CMK (cell line): ENCODE measurements at regions not wholly inside any gene's neighbourhood (a gene's known extent, or its start where the extent isn't known, plus 50 kb on each side); places are given as distances from the start of the nearest gene placed in this dataset.
"Not testable (repeated sequence)": the region's sequence is repeated elsewhere in the genome, so short reads cannot be mapped to it uniquely, and the experiment has no call there.

Experiments used
- DNase-seq: peaks from one replicate; pipeline ENCODE4 v3.0.0-alpha.2; 2010; ENCODE audit warnings: low read depth

DNA sequence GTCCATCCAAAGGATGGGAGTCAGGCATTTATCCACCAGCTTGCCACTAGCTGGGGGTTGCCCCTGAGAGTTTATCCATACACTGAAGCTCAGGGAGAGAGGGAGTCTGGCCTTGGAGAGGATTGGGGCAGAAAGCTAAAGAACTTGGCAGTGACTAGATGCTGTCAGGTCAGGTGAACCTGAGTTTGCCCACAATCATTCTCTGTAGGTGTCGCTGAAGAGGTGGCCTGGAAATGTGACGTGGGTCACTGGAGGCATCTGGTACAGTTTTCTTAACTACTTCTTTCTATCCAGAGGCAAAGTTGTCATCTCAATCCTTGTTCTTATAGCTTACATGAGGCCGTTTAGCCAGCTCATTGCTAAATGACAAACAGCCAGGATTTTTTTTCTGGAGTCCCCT is 298.0 kb upstream of the CTNNB1 start:
- no peak for DNase-seq

DNA sequence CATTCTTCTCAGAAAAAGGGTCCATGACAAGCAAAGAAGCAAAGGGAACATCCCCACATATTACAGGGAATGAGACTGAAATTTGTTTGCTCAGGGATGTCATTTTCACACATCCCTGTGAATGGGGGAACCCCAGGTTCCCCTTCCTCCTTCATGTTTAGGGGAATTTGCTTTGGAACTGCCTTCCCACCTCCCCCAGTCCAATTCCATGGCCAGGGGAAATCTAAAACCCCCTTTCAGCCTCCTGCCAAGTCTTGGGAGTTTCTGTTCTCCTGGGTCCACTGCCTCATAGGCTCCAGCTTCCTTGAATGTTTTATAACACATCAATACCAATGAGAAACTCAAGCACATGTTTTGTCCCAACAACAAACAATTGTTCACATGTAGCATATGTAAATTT is 297.5 kb upstream of the CTNNB1 start:
- no peak for DNase-seq

DNA sequence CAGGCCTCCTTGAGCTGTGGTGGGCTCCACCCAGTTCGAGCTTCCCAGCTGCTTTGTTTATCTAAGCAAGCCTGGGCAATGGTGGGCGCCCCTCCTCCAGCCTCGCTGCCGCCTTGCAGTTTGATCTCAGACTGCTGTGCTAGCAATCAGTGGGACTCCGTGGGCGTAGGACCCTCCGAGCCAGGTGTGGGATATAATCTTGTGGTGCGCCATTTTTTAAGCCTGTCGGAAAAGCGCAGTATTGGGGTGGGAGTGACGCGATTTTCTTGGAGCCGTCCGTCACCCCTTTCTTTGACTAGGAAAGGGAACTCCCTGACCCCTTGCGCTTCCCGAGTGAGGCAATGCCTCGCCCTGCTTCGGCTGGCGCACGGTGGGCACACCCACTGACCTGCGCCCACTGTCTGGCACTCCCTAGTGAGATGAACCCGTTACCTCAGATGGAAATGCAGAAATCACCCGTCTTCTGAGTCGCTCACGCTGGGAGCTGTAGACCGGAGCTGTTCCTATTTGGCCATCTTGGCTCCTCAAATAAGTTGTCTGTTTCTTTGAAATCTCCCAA is 291.3 kb upstream of the CTNNB1 start:
- DNase-seq = not testable (repeated sequence)

DNA sequence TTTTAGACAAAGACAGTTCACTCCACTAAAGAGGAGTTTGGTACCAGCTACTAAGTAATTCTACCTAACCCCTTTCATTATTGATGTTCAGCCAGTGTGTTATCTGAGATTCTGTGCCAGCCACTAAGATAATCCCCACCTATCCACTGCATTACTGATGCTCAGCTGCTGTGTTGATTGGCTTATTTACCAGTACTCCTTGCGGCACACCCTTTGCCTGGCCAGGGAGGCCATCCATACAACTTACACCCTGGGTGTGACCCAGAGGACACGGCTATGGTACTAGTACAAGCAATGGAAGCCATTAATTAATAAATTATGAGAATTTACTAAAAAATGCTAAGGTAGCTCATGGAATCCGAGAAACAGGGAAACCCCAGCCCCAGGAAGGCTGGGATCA is 290.7 kb upstream of the CTNNB1 start:
- DNase-seq = no peak

DNA sequence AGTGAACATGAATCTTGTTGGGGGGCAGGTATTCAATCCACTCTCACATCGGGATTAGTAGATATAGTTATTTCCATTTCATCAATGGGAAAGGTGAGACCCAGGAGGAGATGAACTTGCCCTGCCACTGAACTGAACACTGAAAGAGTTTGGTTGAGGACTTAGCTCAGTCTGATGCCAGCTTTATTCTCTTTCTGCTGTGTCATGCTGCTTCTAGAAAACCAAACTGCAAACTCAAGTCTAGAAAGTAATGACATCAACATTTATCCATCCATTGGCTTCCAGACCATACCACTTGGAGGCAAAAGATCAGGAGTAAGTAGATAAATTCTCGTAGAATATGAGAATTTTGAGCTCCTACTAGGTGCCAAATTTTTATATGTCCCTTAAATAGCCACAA is 288.0 kb upstream of the CTNNB1 start:
- no peak for DNase-seq

DNA sequence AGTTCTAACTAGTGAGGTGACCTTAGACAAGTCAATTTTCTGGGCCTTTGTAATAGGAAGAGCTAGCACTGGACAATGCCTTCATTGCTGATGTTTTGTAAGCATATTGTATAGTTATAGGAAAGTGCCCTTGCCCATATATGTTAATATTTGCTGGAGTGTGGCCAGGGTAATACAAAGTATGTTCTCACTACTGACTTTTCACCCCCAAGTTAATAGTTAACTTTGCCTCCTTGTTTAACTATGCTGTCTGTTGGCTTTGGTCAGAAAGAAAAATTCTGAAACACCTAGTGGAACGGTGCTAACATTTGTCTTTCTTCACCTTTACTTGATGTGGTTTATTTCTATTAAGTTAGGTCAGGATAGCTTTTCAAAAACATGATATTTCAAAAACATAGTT is 287.4 kb upstream of the CTNNB1 start:
- DNase-seq = no peak

DNA sequence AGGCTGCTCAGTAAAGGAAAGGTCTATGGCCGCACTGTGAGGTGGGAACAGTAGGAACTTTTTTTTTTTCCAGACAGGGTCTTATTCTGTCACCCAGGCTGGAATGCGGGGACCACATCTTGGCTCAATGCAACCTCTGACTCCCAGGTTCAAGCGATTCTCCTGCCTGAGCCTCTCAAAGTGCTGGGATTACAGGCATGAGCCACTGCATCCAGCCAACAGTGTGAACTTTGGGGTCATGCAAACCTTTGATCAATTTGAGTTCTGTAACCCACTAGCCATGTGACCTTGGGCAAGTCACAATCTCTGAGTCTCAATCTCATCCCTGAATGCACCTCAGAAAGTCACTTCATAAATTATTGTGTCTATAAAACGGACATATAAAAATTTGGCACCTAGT is 286.8 kb upstream of the CTNNB1 start:
- DNase-seq = no peak

DNA sequence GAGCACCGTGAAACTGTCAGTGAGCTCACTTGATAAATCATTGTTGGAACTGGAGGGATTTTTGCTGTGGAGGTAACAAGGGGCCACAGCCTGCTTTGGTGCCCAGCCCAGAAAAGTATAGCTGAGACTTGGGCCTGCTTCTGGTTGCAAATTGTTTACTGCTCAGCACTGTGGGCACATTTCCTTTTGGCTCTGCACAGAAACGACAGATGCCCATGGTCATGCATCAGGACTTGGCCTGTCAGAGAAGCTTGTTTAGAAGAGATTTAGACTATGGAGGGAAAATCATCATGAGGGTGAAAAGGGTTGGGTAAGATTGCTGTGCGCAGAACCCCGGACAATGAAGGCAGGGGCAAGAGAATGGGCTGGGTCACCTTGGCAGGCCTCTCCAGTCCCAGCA is 286.1 kb upstream of the CTNNB1 start:
- no peak for DNase-seq

DNA sequence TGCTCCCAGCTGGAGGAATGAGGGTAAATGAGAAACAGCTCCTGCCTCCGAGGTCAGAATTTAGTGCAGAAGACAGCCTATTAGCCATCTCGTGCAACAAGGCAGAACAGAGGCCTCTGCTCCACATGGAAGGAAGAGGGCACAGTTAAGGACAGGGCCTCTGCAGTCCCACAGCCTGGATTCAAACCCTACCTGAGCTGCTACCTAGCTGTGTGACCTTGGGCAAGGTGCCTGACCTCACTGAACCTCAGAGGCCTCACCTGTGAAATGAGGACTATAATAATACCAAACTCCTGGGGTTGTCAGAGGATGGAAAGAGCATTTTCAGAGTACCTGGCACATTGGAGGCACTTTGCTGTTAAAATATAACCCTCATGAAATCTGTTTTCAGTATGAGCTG is 285.7 kb upstream of the CTNNB1 start:
- no peak for DNase-seq

DNA sequence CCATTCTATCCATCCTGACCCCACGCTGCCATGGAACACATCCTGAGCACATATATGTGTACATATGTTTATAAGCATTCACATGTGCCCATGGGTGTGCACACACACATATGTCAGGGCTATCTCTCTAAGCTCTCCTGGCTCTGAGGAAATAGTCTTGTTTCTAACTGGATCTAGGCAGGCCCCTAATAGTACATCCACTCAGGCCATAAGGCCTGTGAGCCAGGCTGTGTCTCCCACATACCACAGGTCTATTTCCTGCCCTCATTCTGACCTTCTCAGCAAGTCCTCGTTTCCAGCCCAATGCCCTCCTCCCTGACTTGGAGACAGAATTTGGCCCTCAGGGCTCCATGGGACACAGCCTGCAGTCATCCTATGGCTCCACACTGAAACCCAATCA is 284.8 kb upstream of the CTNNB1 start:
- no peak for DNase-seq

DNA sequence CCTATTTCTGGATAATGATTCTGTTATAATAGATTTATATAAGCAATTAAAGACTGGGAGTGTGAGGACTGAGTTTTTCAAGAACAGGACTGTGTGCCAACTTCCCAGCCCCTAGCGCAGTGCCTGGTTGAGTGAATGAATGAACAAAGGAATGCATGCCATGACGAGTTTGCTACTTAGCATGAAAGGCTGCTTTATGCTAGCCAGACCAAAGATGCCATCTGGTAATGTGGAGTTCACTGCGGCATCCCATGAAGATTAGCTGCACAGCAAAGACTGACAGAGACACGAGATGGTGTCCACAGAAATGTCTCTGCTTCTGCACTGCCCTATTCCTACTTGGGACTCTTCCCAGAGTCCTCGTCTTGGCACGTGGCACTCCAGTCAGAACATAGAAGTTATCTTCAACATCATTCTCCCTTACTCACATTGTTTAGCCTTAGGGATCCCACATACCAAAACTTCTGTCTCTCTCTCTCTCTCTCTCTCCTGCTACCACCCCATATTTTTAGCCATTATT is 283.9 kb upstream of the CTNNB1 start:
- no peak for DNase-seq

DNA sequence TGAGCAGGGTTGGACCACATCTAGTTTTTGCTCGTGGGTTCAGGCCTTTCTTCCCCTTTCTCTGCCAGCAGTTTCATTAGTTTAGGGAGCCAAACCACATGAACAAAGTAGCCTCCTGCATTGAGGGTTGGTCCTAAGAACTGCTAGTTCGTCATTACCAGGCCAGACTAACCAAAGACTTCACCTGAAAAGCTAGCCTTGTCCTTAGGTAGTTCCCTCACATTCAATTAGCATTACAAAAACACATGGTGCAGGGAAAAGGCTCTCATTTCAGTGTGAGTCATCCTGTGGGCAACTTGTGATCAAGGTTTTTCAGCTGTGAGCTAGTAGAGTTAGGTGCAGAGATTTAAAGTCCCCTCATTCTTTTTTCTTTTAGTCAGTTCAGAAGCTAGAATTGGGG is 279.3 kb upstream of the CTNNB1 start:
- DNase-seq = no peak

DNA sequence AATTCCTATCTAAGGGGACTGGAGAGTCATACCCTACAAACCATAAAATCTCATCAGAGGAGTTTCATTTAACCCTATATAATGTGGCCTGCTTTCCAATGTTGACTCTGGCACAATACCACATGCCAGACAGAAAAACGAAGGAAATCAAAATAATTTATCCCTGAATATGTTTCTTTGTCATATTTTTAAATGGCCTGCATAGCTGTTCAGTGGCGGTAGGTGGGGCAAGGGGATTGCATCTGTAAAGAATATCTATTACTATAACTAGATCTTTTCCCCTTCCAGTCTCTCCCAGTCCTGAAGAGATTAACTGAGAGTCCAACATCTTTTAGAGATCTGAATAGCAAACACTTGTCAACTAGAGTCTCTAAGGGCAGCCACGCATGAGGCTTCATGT is 278.1 kb upstream of the CTNNB1 start:
- DNase-seq = no peak

DNA sequence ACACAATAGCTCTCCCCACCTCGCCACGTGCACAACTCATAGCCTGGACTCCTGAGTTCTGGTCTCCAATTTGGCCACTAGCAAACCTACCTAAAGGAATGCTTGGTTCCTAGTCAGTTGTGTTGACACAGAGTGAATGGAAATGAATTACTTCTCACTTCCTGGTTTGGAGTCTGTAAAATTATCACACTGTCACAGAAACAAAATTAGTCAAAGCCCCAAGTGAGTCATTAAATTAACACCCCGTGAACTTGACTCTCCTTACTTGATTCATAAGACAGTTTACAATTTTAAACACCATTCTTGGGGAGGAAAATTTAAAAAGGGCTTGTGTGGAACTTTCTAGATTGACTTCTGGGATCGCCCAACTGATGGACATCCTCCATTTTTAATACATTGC is 276.2 kb upstream of the CTNNB1 start:
- no peak for DNase-seq

DNA sequence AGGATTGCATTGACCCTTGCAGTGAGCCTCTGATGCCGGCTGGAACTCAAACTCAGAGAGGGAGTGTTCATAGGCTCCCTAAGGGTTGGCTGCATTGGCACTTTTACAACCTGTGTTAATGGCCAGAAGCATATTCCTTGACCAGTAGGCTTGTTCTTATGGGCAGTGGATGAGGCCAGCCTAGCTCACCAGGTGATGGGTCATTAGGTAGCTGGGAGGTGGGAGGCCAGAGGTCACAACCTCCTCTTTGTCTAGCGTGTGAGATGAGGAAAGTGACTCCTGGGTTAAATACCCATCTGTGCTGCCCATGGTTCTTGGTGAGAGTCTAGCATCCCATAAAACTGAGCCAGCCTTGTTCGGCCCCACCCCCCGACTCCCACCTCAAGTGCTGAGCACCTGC is 275.7 kb upstream of the CTNNB1 start:
- no peak for DNase-seq

DNA sequence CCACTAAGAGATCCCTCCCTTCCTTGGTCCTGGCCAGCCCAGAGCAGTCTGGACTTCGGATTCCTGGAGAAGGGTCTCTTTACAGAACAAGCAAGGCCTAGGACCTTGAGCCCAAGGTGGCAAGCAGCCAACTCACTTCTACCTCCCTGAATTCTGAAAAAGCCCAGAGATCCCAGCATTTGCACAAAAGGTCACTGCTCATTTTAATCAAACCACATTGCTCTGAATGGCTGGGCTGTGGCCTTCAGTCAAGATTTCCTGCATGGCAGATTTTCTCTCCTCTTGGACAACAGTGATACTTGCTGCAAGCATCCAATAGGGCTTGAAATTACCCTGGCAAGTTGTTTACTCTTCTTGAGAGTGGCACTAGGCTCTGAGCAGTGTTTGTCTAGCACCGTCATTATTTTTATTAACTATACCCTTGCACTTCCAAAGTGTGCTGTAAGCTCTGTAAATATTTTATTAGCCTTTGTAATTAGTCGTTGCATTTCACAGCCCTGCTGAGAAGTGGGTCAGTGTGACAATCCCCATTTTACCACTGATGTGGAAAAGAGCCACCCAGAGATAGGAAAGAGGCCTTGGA is 274.7 kb upstream of the CTNNB1 start:
- DNase-seq = no peak

DNA sequence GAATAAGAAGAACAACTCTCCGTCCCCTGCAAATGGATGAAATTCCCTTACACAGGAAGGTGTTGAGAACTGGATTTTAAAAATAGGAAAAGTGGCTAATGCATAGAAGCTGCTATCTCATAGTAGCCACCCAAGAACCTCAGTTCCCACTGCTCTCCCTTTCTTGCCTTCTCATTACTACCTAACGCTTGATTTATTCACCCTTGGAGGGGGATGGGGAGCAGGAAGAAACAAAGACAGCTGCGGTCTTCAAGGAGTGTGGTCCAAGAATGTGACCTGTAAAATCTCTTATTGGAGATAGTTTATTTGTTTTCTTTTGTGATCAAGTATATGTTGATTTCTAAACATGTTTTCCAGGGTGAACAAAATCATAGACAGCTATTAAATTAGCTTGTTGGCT is 274.1 kb upstream of the CTNNB1 start:
- no peak for DNase-seq

DNA sequence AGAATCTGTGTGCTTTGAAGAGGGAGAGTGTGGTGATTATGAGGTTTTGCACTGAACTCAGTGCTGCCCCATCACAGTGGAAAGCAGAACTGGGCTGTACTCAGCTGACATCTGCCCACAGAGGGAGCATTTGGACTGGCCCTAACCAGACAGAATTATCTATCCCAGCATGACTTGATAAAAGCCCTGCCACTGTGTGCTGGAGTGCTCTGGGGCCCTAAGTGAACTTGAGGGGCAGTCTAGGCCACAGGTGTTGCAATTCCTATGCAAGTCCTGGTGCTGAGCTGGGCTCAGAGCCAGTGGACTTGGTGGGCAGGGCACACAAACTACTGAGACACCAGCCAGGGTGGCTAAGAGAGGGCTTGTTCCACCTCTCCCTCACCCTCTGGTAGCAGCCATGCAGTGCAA is 269.2 kb upstream of the CTNNB1 start:
- peak; percentile 17 for DNase-seq

DNA sequence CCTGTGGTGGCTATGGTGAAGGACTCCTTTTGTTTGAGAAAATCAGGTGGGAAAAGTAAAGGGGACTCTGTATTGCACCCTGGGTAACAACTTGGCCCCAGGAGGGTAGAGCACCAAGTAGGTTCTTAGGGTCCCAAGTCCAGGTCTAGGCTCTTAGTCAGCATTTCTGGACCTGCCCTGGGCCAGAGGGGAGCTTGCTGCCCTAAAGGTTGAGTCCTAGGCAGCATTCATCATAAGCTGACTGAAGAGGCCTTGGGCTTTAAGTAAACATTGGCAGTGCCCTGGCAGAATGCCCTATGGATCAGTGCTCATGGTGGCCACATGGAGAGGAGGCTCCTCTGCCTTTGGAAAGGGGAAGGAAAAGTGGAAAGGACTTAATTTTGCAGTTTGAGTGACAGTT is 268.5 kb upstream of the CTNNB1 start:
- no peak for DNase-seq

DNA sequence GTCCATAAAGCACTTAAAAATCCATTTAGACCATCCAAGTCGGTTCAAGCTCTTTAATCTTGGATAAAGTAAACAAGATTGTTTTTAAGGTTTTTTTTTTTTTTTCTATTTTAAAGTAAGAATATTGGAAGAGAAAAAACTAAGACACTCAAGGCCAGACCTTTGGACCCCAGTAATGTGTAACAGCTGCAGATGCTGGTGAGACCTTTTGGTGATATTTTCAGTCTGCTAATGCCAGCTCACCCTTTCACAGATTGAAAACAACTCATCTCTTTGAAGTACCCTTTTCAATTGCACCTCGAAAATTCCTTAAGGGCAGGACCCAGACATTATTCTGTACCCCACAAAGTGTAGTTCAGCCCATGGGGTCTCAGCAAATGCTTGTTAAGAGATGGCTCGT is 260.7 kb upstream of the CTNNB1 start:
- DNase-seq = no peak

DNA sequence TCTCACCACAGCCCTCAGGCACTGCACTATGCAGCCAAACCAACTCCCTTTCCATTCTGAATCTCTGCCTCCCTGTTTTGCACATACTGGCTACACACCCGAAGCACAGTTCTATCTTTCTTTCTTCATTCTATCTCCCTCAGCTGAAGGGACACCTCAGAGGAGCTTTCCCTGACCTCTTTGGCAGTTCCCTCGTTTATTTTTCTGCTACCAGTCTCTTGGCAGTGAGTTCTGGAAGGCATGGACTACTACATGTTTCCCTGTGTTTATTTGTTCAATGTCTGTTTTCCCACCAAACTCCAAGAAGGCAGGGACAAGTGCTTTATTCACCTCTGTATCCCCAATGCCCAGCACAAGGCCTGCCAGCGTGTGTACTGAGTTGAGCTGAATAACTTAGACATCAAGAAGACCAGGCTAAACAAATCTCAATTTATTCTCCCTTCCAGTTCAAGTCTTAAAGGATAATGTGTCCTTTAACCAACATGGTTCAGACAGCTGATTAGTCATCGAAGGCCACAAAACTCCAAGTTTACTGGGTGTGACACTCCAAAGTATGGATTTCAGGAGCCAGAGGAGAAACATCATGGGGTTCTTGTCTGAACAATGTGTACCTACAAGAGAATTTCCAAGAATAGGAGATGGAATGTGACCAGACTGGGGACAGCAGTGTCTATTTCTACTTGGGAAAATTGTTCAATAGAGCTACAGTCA is 260.1 kb upstream of the CTNNB1 start:
- no peak for DNase-seq

DNA sequence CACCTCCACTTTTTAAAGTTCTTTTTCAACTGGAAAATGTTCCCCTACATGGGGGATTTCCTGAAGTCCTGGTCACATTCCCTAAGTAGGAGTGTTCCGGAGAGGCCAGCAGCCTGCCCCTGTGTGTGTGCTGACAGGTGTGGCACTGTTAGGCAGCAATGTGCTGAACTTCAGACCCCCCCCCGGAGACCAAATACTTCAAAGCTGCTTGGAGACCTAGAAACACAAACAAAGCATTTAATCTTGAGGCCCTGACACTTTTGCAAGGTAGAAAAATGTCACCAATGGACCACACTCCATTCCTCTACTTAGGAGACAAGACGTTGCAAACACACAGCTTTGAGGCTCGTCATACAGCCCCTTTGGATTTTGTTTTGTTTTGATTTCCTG is 259.6 kb upstream of the CTNNB1 start:
- no peak for DNase-seq

DNA sequence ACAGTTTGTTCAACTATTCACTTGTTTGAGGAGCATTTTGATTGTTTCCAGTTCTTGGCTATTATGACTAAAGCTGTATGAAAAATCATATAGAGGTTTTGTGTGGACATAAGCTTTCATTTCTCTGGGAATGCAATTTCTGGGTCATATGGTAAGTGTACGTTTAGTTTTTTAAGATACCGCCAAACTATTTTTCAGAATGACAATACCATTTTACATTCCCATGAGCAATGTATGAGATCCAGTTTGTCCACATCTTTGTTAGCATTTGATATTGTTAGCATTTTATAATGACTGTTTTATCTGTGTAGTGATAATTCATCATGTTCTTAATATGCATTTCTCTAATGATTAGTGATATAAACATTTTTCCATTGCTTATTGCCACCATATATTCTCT is 258.7 kb upstream of the CTNNB1 start:
- no peak for DNase-seq

DNA sequence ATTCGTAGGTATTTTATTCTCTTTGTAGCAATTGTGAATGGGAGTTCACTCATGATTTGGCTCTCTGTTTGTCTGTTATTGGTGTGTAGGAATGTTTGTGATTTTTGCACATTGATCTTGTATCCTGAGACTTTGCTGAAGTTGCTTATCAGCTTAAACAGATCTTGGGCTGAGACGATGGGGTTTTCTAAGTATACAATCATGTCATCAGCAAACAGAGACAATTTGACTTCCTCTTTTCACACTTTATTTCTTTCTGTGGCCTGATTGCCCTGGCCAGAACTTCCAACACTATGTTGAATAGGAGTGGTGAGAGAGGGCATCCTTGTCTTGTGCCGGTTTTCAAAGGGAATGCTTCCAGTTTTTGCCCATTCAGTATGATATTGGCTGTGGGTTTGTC is 252.3 kb upstream of the CTNNB1 start:
- DNase-seq = not testable (repeated sequence)
